ENCODE measurements at regions not wholly inside any gene's neighbourhood (a gene's known extent, or its start where the extent isn't known, plus 50 kb on each side); places are given as distances from the start of the nearest gene placed in this dataset.

DNA sequence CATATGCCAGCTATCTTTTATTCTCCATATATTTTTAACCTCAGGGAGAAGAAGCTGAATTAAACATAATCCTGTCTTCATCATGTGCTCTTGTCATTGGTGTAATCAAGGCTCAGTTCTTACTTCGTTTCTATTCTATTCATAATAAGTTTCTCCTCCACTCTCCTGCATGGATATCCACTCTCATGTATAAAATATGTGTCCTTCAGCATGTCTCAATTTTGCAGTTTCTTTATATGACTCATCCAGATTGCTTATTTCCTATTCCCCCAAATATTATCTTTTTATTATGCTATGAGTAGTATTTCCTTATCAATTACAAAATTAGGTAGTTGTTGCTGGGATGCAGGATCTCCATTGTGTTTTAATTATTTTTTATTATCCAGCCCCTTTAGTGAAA is 643.7 kb upstream of the ACO1 start:
- Histone ChIP-seq H3K4me1 (no peaks in the 10 kb centered on the region), H3K9me3 (no peaks in the 10 kb centered on the region), H3K4me3 (no peak overlapping the region), H3K36me3 (no peaks in the 10 kb centered on the region), H3K27me3 (no peaks in the 10 kb centered on the region), H3K27ac (no peak overlapping the region)
- DNase-seq, result no peak
- 71 to 77% methylated on average over 1 of the region's 1 CpG for WGBS, 2 donors
- ATAC-seq, result no peak
- intact Hi-C loops (cut with DNase I), result no loop called here
- TF ChIP-seq, protein P1, sequence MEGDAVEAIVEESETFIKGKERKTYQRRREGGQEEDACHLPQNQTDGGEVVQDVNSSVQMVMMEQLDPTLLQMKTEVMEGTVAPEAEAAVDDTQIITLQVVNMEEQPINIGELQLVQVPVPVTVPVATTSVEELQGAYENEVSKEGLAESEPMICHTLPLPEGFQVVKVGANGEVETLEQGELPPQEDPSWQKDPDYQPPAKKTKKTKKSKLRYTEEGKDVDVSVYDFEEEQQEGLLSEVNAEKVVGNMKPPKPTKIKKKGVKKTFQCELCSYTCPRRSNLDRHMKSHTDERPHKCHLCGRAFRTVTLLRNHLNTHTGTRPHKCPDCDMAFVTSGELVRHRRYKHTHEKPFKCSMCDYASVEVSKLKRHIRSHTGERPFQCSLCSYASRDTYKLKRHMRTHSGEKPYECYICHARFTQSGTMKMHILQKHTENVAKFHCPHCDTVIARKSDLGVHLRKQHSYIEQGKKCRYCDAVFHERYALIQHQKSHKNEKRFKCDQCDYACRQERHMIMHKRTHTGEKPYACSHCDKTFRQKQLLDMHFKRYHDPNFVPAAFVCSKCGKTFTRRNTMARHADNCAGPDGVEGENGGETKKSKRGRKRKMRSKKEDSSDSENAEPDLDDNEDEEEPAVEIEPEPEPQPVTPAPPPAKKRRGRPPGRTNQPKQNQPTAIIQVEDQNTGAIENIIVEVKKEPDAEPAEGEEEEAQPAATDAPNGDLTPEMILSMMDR (IDR thresholded peaks at IDR 0.05), result no peak

DNA sequence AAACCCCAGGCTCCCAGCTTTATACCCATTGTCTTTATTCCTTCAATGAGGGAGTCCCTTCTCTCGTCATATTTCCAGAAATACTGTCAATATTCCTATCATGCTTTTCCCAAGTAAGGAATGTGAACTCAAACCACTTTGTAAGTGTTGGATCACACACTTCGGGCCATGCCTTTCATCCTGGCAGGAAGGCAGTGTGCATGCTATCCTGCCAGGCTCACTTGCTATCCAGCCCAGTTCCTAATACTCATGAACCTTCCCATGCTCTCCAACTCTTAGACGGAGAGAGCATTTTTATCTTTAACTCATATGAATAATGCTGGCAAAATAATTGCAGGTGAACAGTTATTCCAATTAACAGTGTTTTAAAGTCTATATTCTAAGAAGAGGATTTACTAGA is 639.9 kb upstream of the ACO1 start:
- H3K36me3 ChIP-seq, result no peaks in the 10 kb centered on the region
- H3K4me1 ChIP-seq, result no peaks in the 10 kb centered on the region
- H3K4me3 ChIP-seq, result no peak overlapping the region
- H3K27ac ChIP-seq, result no peak overlapping the region
- TF ChIP-seq, protein P1 (IDR thresholded peaks at IDR 0.05), result no peak
- ATAC-seq (no peak), DNase-seq (no peak)
- WGBS, 2 donors, result 63 to 80% methylated on average over 3 of the region's 3 CpGs
- intact Hi-C loops (cut with DNase I), result no loop called here
- no peaks in the 10 kb centered on the region for H3K9me3 ChIP-seq
- no peaks in the 10 kb centered on the region for H3K27me3 ChIP-seq

DNA sequence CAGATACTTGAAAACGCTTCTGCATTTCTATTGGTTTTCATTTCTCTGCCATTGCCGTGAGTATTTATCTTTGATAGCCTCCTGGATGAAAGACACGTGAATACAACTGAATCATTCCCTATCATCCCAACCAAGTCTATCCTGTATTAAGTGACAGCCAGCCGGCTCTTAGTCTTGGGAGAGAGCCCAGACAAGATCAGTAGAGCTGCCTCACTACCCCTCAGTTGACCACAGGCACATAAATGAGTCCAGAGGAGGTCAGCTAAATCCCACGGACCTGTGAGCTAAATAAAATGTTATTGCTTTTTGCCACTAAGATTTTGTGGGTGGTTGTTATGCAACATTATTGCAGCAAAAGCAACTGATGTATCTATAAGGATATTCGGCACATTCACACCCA is 639.0 kb upstream of the ACO1 start:
- no peak overlapping the region for H3K4me3 ChIP-seq
- H3K27ac ChIP-seq, result peak overlapping the region in 2 of 10 donors; percentile 16 to 28
- no peaks in the 10 kb centered on the region for H3K4me1 ChIP-seq
- TF ChIP-seq, protein P1 (IDR thresholded peaks at IDR 0.05), result no peak
- 44 to 58% methylated on average over 6 of the region's 6 CpGs for WGBS, 2 donors
- H3K9me3 ChIP-seq, result no peaks in the 10 kb centered on the region
- intact Hi-C loops (cut with DNase I), result no loop called here
- no peaks in the 10 kb centered on the region for H3K27me3 ChIP-seq
- DNase-seq (no peak), ATAC-seq (no peak)
- no peaks in the 10 kb centered on the region for H3K36me3 ChIP-seq

DNA sequence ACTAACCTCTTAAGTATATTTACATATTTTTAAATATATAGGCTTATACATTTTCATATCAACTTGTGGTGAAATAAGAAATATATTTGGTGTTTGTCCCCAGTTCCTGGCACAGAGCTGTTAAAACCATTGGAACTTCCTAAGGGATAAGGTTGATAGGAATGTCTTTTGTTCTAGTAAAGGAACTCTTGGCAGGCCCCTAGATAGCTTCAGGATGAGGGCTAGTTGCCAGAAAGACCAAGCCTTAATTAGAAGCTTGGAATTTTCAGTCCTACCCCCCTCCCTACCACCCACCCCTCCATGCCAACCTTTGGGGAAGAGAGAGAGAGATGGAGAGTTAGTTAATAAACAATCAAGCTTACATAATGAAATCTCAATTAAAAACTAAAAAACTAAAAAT is 638.6 kb upstream of the ACO1 start:
- no peak overlapping the region for H3K4me3 ChIP-seq
- H3K4me1 ChIP-seq, result no peaks in the 10 kb centered on the region
- no peak for DNase-seq
- peak in 2 of 8 donors; percentile 44 to 74 for ATAC-seq
- TF ChIP-seq, protein P1 (IDR thresholded peaks at IDR 0.05), result no peak
- peaks cover 0 to 3% (median 0%) of the 10 kb centered on the region in 11 donors for H3K9me3 ChIP-seq
- no peaks in the 10 kb centered on the region for H3K27me3 ChIP-seq
- no peaks in the 10 kb centered on the region for H3K36me3 ChIP-seq
- intact Hi-C loops (cut with DNase I), result no loop called here
- H3K27ac ChIP-seq, result peak overlapping the region in 2 of 10 donors; percentile 16 to 28

DNA sequence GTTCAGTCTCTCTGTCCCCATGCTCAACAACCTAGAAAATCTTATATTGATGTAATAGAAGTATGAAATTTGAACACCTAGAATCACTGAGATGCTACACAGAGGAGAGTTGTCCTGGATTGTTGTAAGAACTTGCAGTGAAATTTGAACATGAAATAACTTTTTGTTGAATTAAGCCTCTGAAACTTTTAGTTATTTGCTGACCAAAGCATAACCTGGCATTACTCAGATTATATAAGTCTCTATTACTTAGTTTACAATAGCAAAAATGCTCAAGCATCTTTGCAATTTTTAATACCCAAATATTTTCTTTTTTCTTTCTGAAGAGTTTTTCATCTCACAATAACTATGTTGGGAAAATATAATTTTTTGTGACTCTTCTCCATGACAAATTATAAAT is 630.7 kb upstream of the ACO1 start:
- DNase-seq, result no peak
- ATAC-seq, result no peak
- no peaks in the 10 kb centered on the region for H3K36me3 ChIP-seq
- intact Hi-C loops (cut with DNase I), result no loop called here
- H3K9me3 ChIP-seq, result peaks cover 0 to 8% (median 0%) of the 10 kb centered on the region in 11 donors
- TF ChIP-seq, protein P1 (IDR thresholded peaks at IDR 0.05), result no peak
- no peak overlapping the region for H3K27ac ChIP-seq
- H3K4me1 ChIP-seq, result no peaks in the 10 kb centered on the region
- H3K27me3 ChIP-seq, result no peaks in the 10 kb centered on the region
- no peak overlapping the region for H3K4me3 ChIP-seq
